Thymus (tissue), 11 donors: ENCODE measurements at regions not wholly inside any gene's neighbourhood (a gene's known extent, or its start where the extent isn't known, plus 50 kb on each side); places are given as distances from the start of the nearest gene placed in this dataset.
"Not testable (repeated sequence)": the region's sequence is repeated elsewhere in the genome, so short reads cannot be mapped to it uniquely, and the experiment has no call there.

Source experiments
- DNase-seq, 9 donors: peaks; one replicate each; pipeline ENCODE4 v3.0.0-alpha.2; 2013; ENCODE audit warnings: low spot score in 9 of 9, low read depth in 6 of 9, missing footprints in 1 of 9
- H3K27ac ChIP-seq, 2 donors: one replicate each; pipeline ENCODE4 v1.5.1; 2013; ENCODE audit warnings: control low read depth in 1 of 2, low read depth in 1 of 2, low read length in 1 of 2, mild to moderate bottlenecking in 1 of 2, moderate library complexity in 1 of 2
- H3K27me3 ChIP-seq, 2 donors: one replicate each; pipeline ENCODE4 v1.5.1; 2013; ENCODE audit warnings: low read length in 1 of 2; ENCODE audit not compliant: control insufficient read depth in 2 of 2, insufficient read depth in 1 of 2
- H3K36me3 ChIP-seq, 2 donors: one replicate each; pipeline ENCODE4 v1.5.1; 2013; ENCODE audit warnings: low read length in 1 of 2, mild to moderate bottlenecking in 1 of 2, moderate library complexity in 1 of 2; ENCODE audit not compliant: control insufficient read depth in 2 of 2, insufficient read depth in 2 of 2
- H3K4me1 ChIP-seq, 2 donors: one replicate each; pipeline ENCODE4 v1.5.1; 2013; ENCODE audit warnings: low read length in 2 of 2; ENCODE audit not compliant: control insufficient read depth in 2 of 2, insufficient read depth in 2 of 2
- H3K4me3 ChIP-seq, 2 donors: one replicate each; pipeline ENCODE4 v1.5.1; 2013; ENCODE audit warnings: low read length in 2 of 2, control low read depth in 1 of 2, mild to moderate bottlenecking in 1 of 2
- H3K9me3 ChIP-seq, 2 donors: one replicate each; pipeline ENCODE4 v1.5.1; 2013; ENCODE audit warnings: low read length in 1 of 2, mild to moderate bottlenecking in 1 of 2; ENCODE audit not compliant: control insufficient read depth in 2 of 2, insufficient read depth in 1 of 2
- WGBS: extraction: QIAGEN DNeasy Blood & Tissue Kit; methylation state at CpG from one replicate; pipeline ENCODE4 v1.1.7; 2013; 5-methylcytosine and 5-hydroxymethylcytosine counted together
- donor health status: healthy.

DNA sequence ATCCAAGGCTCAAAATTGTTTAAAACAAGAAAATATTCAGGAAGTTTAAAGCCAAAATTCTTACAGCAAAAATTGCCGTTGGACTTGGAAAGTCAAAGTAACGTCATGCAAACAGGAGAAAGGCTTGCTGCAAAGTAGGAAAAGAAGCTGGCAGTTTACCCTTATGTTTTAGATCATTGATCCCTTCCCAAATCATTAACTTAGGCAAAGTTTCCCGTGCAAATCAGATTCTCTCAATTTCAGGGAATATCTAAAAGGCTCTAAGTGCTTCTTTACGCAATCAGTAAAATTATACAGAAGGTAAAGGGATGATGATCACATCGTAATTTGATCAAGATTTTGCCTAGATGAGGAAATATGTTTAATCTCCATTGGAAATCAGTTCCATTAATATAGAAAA, 197.5 kb downstream of the ALDH8A1 start:
- no peak overlapping the region for H3K27ac ChIP-seq
- 98% methylated on average over 5 of the region's 5 CpGs for WGBS

DNA sequence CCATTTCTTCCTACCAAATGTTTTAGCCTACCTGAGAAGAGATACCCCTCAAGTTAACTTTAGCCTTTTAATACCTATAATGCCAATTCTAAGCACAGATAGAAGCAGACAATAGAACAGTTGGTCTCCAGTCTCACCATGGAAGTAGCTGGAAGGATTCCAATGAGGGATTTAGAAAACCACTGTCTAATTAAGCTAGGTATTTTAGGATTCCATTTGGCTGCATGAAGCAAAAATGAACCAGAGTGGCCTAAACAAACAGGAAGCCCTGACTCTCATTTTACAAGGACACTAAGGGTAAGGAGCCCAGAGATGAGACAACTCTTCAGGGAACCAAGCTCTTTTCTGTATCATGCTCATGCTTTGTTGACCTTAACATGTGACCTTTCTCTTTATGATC, 199.2 kb downstream of the ALDH8A1 start:
- no peaks in the 10 kb centered on the region for H3K36me3 ChIP-seq
- no peak overlapping the region for H3K4me3 ChIP-seq
- no peak for DNase-seq
- H3K9me3 ChIP-seq = no peaks in the 10 kb centered on the region
- H3K4me1 ChIP-seq = no peaks in the 10 kb centered on the region
- H3K27ac ChIP-seq = no peak overlapping the region
- peaks cover 0 to 4% of the 10 kb centered on the region in 2 donors for H3K27me3 ChIP-seq

More for the DNA sequence above, 197.5 kb downstream of the ALDH8A1 start:
- H3K4me1 ChIP-seq = no peaks in the 10 kb centered on the region
- no peak for DNase-seq
- no peak overlapping the region for H3K4me3 ChIP-seq
- H3K36me3 ChIP-seq = no peaks in the 10 kb centered on the region
- no peaks in the 10 kb centered on the region for H3K9me3 ChIP-seq
- H3K27me3 ChIP-seq = peaks cover 0 to 4% of the 10 kb centered on the region in 2 donors

DNA sequence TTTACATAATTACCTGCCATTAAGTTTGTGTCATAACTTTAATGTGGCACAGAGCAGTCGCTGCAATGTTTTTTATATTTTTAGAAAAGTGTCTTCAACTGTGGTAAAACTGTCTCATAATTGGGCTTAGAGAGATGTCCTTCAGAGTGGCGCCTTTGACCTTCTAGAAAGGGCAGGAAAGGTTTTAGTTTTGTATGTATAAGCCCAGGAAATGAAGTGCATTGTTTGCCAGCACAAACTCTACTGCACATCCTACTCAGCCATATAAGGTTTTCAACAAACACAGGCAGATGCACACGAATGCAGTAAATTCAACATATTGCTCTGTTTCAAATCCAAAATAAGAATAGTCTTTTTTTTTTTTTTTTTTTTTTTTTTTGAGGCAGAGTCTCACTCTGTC, 201.4 kb downstream of the ALDH8A1 start:
- 95% methylated on average over 3 of the region's 3 CpGs for WGBS
- no peak for DNase-seq

DNA sequence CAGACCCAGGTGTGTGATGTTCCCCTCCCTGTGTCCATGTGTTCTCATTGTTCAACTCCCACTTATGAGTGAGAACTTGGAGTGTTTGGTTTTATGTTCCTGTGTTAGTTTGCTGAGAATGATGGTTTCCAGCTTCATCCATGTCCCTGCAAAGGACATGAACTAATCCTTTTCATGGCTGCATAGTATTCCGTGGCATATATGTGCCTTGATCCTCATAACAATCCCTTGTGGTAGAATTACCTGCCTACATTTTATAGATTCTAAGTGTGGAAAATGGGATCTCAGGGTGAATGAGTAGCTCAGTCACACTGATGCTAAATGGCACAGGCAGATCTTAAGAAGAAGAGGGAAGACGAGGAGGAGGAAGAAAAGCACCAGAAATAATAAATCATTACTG, 202.7 kb downstream of the ALDH8A1 start:
- not testable (repeated sequence) for DNase-seq, H3K4me3 ChIP-seq, H3K27me3 ChIP-seq

More for the DNA sequence above, 201.4 kb downstream of the ALDH8A1 start:
- no peak overlapping the region for H3K4me3 ChIP-seq
- no peak overlapping the region for H3K27ac ChIP-seq
- H3K9me3 ChIP-seq = no peaks in the 10 kb centered on the region
- no peaks in the 10 kb centered on the region for H3K27me3 ChIP-seq
- H3K4me1 ChIP-seq = no peaks in the 10 kb centered on the region
- H3K36me3 ChIP-seq = no peaks in the 10 kb centered on the region

DNA sequence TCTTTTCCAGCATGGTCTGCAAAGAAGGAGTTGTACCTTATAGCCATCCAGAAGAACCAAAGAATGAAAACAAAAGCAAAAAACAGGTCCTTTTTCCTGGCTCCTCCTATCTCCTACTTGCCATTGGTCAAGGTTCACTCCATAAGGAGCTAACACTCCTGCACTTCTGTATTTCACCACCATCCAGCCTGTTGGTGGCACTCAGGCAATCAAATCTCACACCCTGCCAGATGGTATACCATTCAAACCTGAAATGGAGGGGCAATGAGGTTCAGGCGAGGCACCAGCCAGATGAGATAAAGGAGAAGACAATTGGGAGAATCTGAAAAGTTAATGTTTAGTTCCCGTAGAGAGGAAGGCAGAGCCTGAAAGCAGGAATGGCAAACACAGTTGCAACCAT, 203.8 kb downstream of the ALDH8A1 start:
- WGBS = 96% methylated on average over 2 of the region's 2 CpGs
- peaks cover 0 to under 1% of the 10 kb centered on the region in 2 donors for H3K4me1 ChIP-seq
- no peaks in the 10 kb centered on the region for H3K27me3 ChIP-seq
- no peak overlapping the region for H3K27ac ChIP-seq
- no peaks in the 10 kb centered on the region for H3K9me3 ChIP-seq
- H3K36me3 ChIP-seq = no peaks in the 10 kb centered on the region
- DNase-seq = no peak
- no peak overlapping the region for H3K4me3 ChIP-seq

More for the DNA sequence above, 202.7 kb downstream of the ALDH8A1 start:
- not testable (repeated sequence) for H3K4me1 ChIP-seq, H3K36me3 ChIP-seq, H3K9me3 ChIP-seq, H3K27ac ChIP-seq
- 93% methylated on average over 2 of the region's 2 CpGs for WGBS

DNA sequence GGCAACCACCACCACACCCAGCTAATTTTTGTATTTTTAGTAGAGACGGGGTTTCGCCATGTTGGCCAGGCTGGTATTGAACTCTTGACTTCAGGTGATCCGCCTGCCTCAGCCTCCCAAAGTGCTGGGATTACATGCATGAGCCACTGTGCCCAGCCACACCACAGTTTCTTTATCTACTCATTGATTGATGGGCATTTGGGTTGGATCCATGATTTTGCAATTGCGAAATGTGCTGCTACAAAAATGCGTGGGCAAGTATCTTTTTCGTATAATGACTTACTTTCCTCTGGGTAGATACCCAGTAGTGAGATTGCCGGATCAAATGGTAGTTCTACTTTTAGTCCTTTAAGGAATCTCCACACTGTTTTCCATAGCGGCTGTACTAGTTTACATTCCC, 204.7 kb downstream of the ALDH8A1 start:
- H3K4me3 ChIP-seq, H3K9me3 ChIP-seq, H3K27ac ChIP-seq, DNase-seq, H3K4me1 ChIP-seq, H3K36me3 ChIP-seq, H3K27me3 ChIP-seq: not testable (repeated sequence)
- 98% methylated on average over 8 of the region's 8 CpGs for WGBS

DNA sequence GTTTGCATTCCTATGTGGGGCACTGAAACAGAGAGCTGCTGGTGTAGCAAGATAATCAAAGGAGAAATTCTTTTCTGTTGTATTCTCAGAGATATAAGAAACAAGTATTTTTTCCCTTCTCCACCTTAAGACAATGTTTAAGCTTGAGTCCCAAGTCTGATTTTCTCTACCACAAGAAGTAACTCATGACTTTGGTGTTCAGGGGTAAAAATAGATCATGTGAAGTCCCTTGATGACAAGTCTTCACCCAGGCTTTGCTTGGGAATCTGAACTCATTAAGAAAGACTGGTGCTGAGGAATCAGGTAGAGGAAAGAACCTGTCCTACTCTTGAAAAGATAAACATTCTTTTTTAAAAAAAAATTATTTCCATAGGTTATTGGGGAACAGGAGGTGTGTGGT, 205.6 kb downstream of the ALDH8A1 start:
- H3K36me3 ChIP-seq = no peaks in the 10 kb centered on the region
- H3K27me3 ChIP-seq = no peaks in the 10 kb centered on the region
- H3K4me1 ChIP-seq = peaks cover 0 to 6% of the 10 kb centered on the region in 2 donors
- H3K27ac ChIP-seq = no peak overlapping the region
- DNase-seq = no peak
- no peaks in the 10 kb centered on the region for H3K9me3 ChIP-seq
- no peak overlapping the region for H3K4me3 ChIP-seq

DNA sequence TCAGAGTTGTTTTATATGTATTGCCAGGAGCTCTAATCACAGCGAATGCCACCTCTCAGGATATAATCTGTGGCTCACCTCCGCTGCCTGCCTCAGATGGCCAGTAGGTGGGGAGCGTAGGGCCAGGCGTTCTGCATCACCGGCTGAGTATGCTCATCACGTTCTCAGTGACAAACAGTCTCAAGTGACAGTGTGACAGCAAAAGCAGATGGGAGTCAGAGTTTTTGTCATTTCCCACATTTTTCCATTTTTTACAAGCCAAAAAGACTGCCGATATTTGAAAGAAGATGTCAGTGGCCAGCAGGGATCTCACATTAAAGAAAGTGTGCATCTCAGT, 208.7 kb downstream of the ALDH8A1 start:
- 92% methylated on average over 7 of the region's 7 CpGs for WGBS
- H3K9me3 ChIP-seq = no peaks in the 10 kb centered on the region
- peaks cover 0 to 6% of the 10 kb centered on the region in 2 donors for H3K4me1 ChIP-seq
- no peak overlapping the region for H3K4me3 ChIP-seq
- H3K27me3 ChIP-seq = no peaks in the 10 kb centered on the region
- H3K27ac ChIP-seq = peak overlapping the region in 1 of 2 donors; percentile 48
- H3K36me3 ChIP-seq = no peaks in the 10 kb centered on the region
- DNase-seq = no peak

DNA sequence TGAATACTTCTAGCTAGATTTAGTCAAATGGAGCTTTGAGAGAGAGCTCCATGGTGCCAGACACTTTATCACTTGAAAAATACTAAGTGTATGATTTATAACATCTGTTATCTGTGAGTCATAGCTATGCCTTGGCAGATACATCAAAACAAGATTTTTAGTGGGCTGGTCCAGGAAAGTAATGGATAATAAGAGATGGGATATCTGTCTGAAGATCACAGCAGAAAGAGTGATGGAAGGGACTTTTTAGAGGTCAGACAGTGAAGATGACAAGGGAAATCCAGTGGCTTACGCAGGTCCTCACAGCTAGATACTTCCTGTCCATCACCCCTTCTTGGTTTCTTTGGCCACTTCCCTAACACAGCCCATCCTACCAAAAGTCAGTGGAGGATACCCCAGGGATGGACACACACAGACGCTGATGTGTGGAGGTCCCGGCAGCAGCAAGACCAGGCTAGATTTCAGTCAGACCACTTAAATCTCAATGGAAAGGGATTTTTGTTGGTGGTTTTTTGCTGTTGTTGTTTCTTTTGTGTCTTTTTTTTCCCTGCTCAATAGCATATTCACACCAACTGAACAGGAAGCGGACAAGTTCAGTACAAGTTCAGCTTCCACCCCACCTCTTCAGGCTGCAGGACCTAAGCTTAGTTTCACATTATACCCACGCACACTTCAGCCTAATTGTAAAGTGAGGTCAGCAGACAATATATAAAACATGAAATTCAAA, 209.3 kb downstream of the ALDH8A1 start:
- Histone ChIP-seq H3K36me3 (no peaks in the 10 kb centered on the region), H3K4me3 (no peak overlapping the region), H3K9me3 (no peaks in the 10 kb centered on the region), H3K27ac (peak overlapping the region in 1 of 2 donors; percentile 48), H3K4me1 (peaks cover 0 to 6% of the 10 kb centered on the region in 2 donors), H3K27me3 (no peaks in the 10 kb centered on the region)
- WGBS = 93% methylated on average over 5 of the region's 5 CpGs
- no peak for DNase-seq
